Stimulated activated CD4-positive, alpha-beta T cell treated with anti-CD3 and anti-CD28 coated beads, Interleukin-4, amount 100 ng/mL, for 48 hours (primary cell): ENCODE measurements at regions not wholly inside any gene's neighbourhood (a gene's known extent, or its start where the extent isn't known, plus 50 kb on each side); places are given as distances from the start of the nearest gene placed in this dataset.
A peak's percentile ranks its signal among the peaks of the same experiment; 100 is the strongest.
"Not testable (repeated sequence)": the region's sequence is repeated elsewhere in the genome, so short reads cannot be mapped to it uniquely, and the experiment has no call there.

Experiments
- DNase-seq, 2 donors: peaks; one replicate each; pipeline ENCODE4 v3.0.0-alpha.2; 2020; ENCODE audit warnings: low read depth in 2 of 2

GRCh38 chrX:140633105-140633504 is 76.5 kb upstream of the LINC00632 start:
- DNase-seq = not testable (repeated sequence)

DNA sequence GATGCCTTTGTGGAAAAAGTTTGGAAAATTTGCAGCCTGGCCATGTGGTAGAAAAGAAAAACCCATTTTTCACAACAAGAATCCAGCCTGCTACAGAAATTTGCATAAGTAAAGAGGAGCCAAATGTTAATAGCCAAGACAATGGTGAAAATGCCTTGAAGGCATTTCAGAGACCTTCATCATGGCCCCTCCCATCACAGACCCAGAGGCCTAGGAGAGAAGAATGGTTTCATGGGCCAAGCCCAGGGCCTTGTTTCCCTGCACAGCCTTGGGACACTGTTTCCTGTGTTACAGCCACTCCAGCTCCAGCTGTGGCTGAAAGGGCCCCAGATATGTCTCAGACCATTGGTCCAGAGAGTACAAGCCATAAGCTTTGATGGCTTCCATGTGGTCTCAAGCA is 101.4 kb upstream of the LINC00632 start:
- no peak for DNase-seq

- no peak for DNase-seq
These were observed 97.3 kb upstream of the SOX3 start for GRCh38 chrX:140602140-140602539.

DNA sequence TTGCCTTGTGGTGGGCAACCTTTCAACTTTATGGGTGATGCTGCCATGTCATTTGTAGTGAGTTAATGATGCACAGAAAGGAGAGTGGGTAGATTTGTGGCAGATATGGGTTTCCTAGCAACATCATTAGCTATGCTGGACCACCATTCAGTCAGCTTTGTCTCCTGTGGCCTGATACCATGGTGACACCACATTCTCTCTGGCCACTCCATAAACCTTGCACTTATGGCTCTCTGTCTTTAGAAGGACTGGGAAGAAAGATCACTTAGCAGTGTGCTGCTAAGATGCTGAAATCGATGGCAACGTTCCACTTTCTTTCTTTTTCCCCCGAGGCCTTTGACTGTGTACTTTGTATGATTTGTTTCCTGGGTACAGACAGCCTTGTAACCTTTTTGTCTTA is 95.0 kb upstream of the SOX3 start:
- no peak for DNase-seq

DNA sequence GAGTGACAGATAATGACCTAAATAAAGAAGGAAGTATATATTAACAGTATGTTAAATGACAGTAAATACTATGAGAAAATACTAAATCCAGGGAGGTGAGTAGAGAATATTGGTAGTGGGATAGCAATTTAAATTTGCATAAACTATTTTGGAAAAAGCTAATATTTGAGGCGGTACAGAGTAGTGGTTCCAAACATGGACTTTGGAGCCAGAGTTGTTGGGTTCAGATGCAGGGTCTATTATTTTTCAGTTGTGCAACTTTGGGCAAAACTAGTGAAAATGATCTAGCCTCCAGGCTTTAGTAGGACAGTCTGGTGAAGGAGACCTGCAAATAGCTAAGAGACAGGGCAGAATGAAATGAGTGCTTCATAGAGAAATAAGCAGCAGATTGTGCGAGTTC is 84.8 kb upstream of the SOX3 start:
- no peak for DNase-seq

GRCh38 chrX:140586951-140587350 is 82.1 kb upstream of the SOX3 start:
- DNase-seq = no peak

- DNase-seq = no peak
These were observed 75.6 kb upstream of the SOX3 start for GRCh38 chrX:140580478-140580877.

- DNase-seq = peak in 1 of 2 donors; percentile 0
These were observed 67.9 kb upstream of the SOX3 start for GRCh38 chrX:140572724-140573123.

DNA sequence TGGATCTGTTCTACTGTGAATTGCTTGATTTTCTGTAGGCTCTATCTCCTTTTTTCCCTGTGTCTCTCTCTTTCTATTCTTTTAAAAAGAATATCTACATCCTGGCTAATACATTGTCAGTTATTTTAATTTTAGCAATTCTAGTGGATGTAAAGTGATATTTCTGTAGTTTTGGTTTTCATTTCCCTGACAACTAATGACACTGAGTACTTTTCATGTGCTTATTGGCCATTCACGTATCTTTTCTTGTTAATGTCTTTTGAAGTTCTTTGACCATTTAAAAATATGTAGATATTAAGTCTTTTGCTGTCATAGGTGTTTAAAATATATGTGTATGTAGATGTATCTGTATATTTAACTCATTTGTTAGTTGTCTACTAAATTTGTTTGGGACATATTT is 59.0 kb upstream of the SOX3 start:
- DNase-seq = no peak
